ENCODE measurements at regions not wholly inside any gene's neighbourhood (a gene's known extent, or its start where the extent isn't known, plus 50 kb on each side); places are given as distances from the start of the nearest gene placed in this dataset.

GRCh38 chr3:14288833-14289451 lies 110.3 kb downstream of the LSM3 start:
- DNase-seq: no peak

DNA sequence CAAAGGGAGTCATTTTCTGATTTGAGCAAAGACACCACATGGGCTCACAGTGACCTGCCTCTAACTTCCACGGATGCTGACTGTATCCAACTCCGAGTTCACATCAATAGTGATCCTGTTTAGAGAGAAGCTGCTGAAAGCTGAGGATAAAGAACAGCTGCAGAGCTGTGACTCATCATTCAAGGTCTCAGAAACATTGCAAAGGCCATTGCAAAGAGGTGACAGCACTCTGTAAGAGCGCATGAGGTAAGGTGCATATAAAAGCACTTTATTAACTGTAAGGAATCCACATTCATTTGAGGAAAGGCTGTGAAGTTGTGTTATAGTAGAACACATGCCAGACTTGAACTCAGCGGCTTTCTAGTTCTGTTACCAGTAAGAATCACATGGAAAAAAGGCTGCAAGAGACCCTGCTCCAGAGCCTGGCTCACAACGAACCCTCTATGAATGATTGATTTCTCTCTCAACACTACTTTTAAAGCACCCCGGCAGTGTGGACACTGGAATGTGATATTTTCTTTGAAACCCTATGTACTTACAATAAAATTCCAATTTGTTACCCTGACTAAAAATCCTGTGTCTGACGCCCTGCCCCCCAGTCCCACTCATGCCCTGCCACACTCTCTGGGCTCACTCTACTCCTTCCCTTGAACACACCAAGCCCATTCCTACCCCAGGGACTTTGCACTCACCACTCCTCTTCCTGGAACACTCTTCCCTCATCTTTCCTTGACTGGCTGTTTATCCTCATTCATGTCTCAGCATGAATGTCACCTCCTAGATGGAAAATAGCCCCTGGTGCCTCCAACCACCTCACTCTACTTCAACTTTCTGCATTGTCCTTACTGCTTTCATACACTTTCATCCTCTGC lies 111.2 kb downstream of the LSM3 start:
- DNase-seq: no peak

DNA sequence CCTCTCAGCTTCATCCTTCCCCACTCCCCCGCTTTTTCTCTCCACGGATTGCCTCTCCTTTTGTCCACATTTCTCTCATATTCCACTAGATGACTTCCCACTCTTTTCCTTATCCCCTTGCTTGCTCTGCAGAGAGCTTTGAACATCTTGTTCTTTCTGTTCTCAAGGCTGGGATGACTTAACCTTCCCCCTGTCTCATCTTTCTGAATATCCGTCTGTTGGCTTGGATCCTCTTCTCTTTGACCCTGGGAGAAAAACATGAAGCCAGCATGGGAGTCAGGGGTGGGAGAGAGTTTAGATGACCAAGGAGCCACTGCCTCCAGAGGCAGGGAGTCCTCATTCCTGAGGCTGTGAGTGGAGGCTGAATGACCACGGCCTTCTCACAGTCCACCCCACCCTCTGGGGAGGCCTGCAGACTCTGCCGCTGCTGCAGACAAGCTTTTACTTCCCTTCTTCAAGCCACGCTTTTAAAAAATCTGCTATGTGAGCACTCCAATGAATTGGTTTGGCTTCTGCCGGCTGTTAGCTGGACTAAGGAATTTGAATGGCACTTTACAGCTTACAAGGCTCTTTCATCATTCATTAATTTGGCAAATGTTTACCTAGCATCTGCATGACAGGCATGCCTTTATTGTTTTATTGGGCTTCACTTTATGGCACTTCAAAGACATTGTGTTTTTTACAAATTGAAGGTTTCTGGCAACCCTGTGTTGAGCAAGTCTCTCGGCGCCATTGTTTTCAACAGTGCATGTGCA lies 111.6 kb upstream of the SLC6A6 start:
- DNase-seq: no peak

GRCh38 chr3:14295037-14295436 lies 107.4 kb upstream of the SLC6A6 start:
- DNase-seq: no peak

DNA sequence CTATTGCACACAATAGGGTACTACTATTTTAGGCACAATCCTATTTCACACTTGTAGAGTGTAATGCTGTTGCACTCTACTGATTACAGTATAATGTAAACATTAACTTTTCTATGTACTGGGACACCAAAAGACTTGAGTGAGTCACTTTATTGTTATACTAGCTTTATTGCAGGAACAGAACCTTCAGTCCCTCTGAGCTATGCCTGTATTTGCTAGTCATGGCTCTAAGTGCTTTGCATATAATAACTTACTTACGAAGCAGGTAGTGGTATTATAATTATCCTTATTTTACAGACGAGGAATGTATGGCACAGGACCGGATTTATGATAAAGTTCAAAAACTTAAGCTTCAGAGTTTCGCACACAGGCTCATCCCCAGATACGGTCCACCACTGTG lies 106.6 kb upstream of the SLC6A6 start:
- DNase-seq: no peak

DNA sequence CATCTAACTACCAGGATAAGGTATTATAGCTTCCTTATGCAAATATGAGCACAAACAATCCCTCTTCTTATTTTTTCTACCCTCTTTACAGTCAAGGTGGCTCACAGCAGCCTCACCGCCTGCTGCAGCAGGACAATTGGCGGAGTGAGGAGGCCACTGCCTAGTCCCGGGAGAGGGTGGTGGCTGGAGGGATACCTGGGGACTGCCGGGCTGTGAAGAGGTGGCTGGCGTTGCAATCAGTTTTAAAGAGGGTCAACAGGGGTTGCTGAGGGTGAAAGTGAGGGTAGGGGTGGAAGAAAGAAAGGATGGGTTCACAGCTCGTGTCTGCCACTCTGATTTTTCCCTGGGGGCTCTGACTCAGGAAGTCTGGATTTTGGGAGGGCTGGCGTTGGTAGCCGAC lies 105.1 kb upstream of the SLC6A6 start:
- no peak for DNase-seq

DNA sequence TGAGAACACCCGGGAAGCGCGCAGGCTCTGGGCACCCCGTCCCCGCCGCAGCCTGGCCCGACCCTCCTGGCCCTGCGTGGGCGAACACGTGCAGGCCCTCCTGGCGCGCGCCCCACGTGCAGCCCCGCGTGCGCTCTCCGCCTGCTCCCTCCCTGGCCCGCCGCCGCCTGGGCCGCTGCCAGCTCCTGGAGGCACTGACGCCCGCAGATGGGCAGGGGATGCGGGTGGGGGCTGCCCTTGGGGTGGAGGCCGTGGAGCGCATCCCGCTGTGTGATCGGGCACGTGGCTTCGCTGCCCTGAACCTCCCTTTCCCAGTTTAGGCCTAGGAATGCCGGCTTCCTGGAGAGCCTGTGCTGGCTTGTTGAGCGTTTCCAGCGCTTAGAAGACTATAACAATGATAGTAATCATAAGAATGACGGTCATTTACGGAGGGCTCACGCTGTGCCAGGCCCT lies 104.6 kb upstream of the SLC6A6 start:
- DNase-seq: no peak

DNA sequence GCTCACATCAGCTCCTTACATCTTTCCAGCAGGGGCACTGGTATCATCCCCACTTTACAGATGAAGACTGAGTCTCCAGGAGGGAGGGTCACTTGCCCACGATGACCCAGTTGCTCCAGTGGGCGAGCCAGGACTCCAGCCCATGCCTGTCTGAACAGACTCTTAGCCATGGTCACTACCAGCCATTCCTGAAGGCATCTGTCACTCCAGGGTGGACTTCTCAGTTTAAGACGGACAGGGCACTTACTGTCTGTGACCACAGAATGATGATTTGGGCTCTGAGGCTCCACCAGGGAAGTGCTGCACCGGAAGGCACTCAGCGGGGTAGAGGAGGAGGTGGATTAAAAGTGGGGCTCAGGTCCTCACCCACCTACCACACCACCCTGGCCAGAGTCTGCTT lies 104.0 kb upstream of the SLC6A6 start:
- DNase-seq: no peak

- DNase-seq: no peak
Measured at GRCh38 chr3:14298991-14299555, 103.3 kb upstream of the SLC6A6 start.

- DNase-seq: no peak
Measured at GRCh38 chr3:14299767-14300166, 102.6 kb upstream of the SLC6A6 start.

- no peak for DNase-seq
Measured at GRCh38 chr3:14300721-14301399, 101.5 kb upstream of the SLC6A6 start.

DNA sequence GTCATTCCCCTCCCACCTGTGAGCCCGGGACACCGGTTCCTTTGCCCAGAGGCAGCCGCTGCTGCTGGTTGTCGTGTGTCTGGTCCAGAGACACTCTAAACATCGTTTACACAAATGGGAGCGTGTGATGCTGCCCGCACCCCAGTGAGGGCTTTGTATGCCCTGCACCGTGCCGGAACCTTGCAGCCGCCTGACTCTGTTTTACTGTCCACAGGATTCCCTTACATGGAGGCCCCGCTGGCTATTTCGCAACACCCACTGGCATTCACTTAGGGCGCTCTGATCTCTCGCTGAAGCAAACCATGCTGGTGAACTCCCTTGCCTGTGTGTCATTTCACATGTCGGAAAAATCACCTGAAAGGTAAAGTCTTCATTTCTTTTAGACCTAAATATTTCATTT lies 100.8 kb upstream of the SLC6A6 start:
- no peak for DNase-seq

GRCh38 chr3:14303336-14304100 lies 98.9 kb upstream of the SLC6A6 start:
- no peak for DNase-seq

- DNase-seq: no peak
Measured at GRCh38 chr3:14304101-14305045, 98.0 kb upstream of the SLC6A6 start.

DNA sequence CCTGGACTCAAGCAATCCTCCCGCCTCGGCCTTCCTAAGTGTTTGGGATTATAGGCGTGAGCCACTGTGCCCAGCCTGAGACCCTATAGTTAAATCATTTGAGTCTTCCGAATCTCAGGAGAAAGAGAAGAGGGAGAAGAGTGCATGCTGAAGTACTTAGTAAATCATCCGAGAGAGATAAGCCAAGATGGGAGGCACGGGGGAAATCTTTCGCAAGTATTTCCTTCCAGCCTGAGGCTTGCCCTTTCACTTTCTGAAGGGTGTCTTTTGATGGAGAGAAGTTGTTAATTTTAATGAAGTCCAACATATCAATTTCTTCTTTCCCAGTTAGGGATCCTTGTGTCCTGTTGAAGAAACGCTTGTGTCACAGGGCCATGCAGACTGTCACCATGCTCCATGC lies 97.1 kb upstream of the SLC6A6 start:
- no peak for DNase-seq

- no peak for DNase-seq
Measured at GRCh38 chr3:14306142-14306541, 96.3 kb upstream of the SLC6A6 start.

- no peak for DNase-seq
Measured at GRCh38 chr3:14307656-14308302, 94.6 kb upstream of the SLC6A6 start.

DNA sequence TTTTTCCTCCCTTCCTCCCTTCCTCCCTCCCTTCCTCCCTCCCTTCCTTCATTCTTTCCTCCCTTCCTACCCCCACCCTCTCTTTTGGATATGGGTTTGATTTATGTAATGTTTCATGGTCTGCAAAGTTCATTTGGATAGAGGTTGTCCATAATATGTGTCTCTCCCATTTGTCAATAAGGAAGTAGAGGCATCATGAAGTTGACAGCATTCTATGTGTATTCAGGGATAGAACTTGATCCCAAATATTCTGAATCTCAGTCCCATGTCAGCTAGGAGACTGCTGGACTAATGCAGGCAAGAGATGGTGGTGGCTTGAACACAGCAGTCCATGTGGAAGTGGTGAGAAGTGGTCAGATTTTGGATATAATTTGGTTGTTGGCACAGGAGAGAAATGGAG lies 90.7 kb upstream of the SLC6A6 start:
- DNase-seq: no peak

DNA sequence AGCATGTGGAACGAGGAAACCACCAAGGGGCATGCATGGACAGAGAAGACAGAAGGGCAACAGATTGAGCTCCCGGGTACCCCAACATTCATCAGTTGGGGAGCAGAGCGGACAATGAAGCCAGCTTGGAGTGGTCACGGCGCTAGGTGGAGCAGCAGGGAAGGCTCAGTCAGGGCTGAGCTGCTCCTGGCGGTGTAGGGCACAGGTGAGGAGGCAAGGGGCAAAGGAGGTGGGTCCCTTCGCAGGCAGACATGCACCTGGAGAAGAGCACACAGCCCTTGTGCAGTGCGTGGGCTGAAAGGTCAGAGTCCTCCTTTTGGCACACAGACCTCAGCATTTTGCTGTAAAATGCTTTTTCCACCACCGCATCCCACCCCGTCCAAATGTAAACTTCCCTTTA lies 90.0 kb upstream of the SLC6A6 start:
- DNase-seq: no peak

GRCh38 chr3:14317057-14317553 lies 85.3 kb upstream of the SLC6A6 start:
- DNase-seq: no peak

Data from KG1 (cell line).